HS-27A (cell line): ENCODE measurements at regions not wholly inside any gene's neighbourhood (a gene's known extent, or its start where the extent isn't known, plus 50 kb on each side); places are given as distances from the start of the nearest gene placed in this dataset.

Source experiments
- DNase-seq: peaks from one replicate; pipeline ENCODE4 v3.0.0-alpha.2; 2012; ENCODE audit warnings: low read depth, missing footprints

GRCh38 chr4:122034619-122035018 lies 82.8 kb upstream of the TRPC3 start:
- DNase-seq, result no peak

- no peak for DNase-seq
These were observed 75.3 kb upstream of the TRPC3 start for GRCh38 chr4:122027203-122027602.

- no peak for DNase-seq
These were observed 65.4 kb upstream of the TRPC3 start for GRCh38 chr4:122017296-122017695.

GRCh38 chr4:122015203-122015602 lies 63.3 kb upstream of the TRPC3 start:
- no peak for DNase-seq

- no peak for DNase-seq
These were observed 60.9 kb upstream of the TRPC3 start for GRCh38 chr4:122012735-122013134.

- peak; percentile 7 for DNase-seq
These were observed 58.8 kb upstream of the TRPC3 start for GRCh38 chr4:122010610-122011009.

GRCh38 chr4:122009524-122009923 lies 57.7 kb upstream of the TRPC3 start:
- DNase-seq, result no peak

- DNase-seq, result no peak
These were observed 55.2 kb upstream of the TRPC3 start for GRCh38 chr4:122007016-122007415.

- no peak for DNase-seq
These were observed 53.4 kb upstream of the TRPC3 start for GRCh38 chr4:122005064-122005755.

- no peak for DNase-seq
These were observed 51.5 kb upstream of the TRPC3 start for GRCh38 chr4:122003335-122003734.
